ENCODE measurements at regions not wholly inside any gene's neighbourhood (a gene's known extent, or its start where the extent isn't known, plus 50 kb on each side); places are given as distances from the start of the nearest gene placed in this dataset.

DNA sequence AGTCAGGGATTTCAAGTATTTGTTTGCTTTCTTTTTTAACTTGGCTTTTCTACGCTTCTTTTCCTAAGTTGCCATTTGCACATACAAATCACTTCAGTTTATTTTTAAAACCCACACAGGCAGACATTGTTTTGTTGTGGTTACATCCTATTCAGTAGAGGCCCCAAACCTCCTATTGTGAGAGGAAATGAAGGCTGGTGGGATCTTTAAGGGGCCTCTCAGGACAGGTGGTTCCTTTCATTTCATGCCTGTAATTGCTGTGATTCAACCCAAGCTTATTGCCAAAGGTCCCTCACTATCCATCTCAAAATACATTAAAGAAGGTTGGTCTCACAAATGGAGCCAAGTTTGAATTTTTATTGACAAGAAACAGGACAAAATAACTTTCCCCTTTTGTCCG, 257.1 kb downstream of the ADAMTS20 start:
- Histone ChIP-seq H3K27me3 (no peaks in the 10 kb centered on the region), H3K27ac (no peak overlapping the region), H3K4me1 (replicated peaks in 1 of 2) (no peaks in the 10 kb centered on the region), H3K4me3 (no peak overlapping the region), H3K36me3 (replicated peaks in 1 of 2) (no peaks in the 10 kb centered on the region), H3K9me3 (replicated peaks in 1 of 3) (no peaks in the 10 kb centered on the region)
- TF ChIP-seq POLR2A (IDR thresholded peaks at IDR 0.05) (no peak), CTCF (IDR thresholded peaks at IDR 0.05) (no peak)
- 77 to 82% (median 80%) methylated on average over 2 of the region's 2 CpGs for WGBS, 4 donors
- intact Hi-C loops (cut with DNase I) = no loop called here
- no peak for DNase-seq

DNA sequence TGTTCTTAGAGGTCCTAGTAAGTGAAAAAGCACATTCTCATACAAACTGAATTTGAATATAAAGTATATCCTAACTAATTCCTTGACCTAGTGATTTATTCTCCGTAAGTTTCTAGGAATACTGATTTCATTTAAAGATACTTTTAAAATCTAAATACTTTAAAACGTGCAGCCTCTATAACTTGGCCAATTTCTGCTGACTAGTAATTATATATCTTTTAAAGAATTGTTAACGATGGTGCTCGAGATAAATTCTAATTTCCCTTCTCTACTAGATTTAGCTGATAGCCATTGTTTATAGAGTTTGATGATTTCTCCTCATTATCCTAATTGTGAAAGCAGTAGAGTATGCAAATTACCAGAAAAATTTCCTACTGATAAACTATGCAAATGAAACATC, 257.9 kb downstream of the ADAMTS20 start:
- H3K36me3 ChIP-seq (replicated peaks in 1 of 2) = no peaks in the 10 kb centered on the region
- H3K27ac ChIP-seq = no peak overlapping the region
- H3K27me3 ChIP-seq = no peaks in the 10 kb centered on the region
- no peak overlapping the region for H3K4me3 ChIP-seq
- intact Hi-C loops (cut with DNase I) = no loop called here
- H3K9me3 ChIP-seq (replicated peaks in 1 of 3) = no peaks in the 10 kb centered on the region
- no peaks in the 10 kb centered on the region for H3K4me1 ChIP-seq (replicated peaks in 1 of 2)
- TF ChIP-seq POLR2A (IDR thresholded peaks at IDR 0.05) (no peak), CTCF (IDR thresholded peaks at IDR 0.05) (no peak)
- DNase-seq = no peak
- WGBS, 4 donors = 82 to 86% (median 83%) methylated on average over 4 of the region's 4 CpGs

- H3K4me1 ChIP-seq (replicated peaks in 1 of 2) = no peaks in the 10 kb centered on the region
Observed at GRCh38 chr12:43293396-43293795, 258.6 kb downstream of the ADAMTS20 start.

GRCh38 chr12:43292699-43293098, 259.3 kb downstream of the ADAMTS20 start:
- no peaks in the 10 kb centered on the region for H3K4me1 ChIP-seq (replicated peaks in 1 of 2)
- H3K27me3 ChIP-seq = no peaks in the 10 kb centered on the region
- no peak overlapping the region for H3K27ac ChIP-seq
- H3K9me3 ChIP-seq (replicated peaks in 1 of 3) = no peaks in the 10 kb centered on the region
- no peaks in the 10 kb centered on the region for H3K36me3 ChIP-seq (replicated peaks in 1 of 2)
- WGBS, 4 donors = 58 to 73% (median 63%) methylated on average over 2 of the region's 2 CpGs
- no peak for TF ChIP-seq CTCF (IDR thresholded peaks at IDR 0.05)
- no peak for TF ChIP-seq POLR2A (IDR thresholded peaks at IDR 0.05)
- no peak overlapping the region for H3K4me3 ChIP-seq
- intact Hi-C loops (cut with DNase I) = no loop called here
- DNase-seq = no peak

More at GRCh38 chr12:43293396-43293795, 258.6 kb downstream of the ADAMTS20 start:
- intact Hi-C loops (cut with DNase I) = no loop called here
- Histone ChIP-seq H3K4me3 (no peak overlapping the region), H3K36me3 (replicated peaks in 1 of 2) (no peaks in the 10 kb centered on the region), H3K27ac (no peak overlapping the region), H3K27me3 (no peaks in the 10 kb centered on the region), H3K9me3 (replicated peaks in 1 of 3) (no peaks in the 10 kb centered on the region)
- no peak for DNase-seq
- no peak for TF ChIP-seq POLR2A (IDR thresholded peaks at IDR 0.05)
- no peak for TF ChIP-seq CTCF (IDR thresholded peaks at IDR 0.05)
- WGBS, 4 donors = 73 to 83% (median 79%) methylated on average over 3 of the region's 3 CpGs

Measured in adrenal gland (tissue), 9 donors.